ENCODE measurements at regions not wholly inside any gene's neighbourhood (a gene's known extent, or its start where the extent isn't known, plus 50 kb on each side); places are given as distances from the start of the nearest gene placed in this dataset.

GRCh38 chr22:48321986-48322545 is 1505.6 kb downstream of the BRD1 start:
- peaks cover 0 to 27% (median 11%) of the 10 kb centered on the region in 3 donors for H3K9me3 ChIP-seq (ENCODE audit: control extremely low read depth in 1 of 3, control insufficient read depth in 2 of 3, insufficient read depth in 1 of 3, low read length in 2 of 3)
- no peak overlapping the region for H3K27ac ChIP-seq (ENCODE audit: low read length in 2 of 2)
- peaks cover 0 to 2% (median 0%) of the 10 kb centered on the region in 4 experiments for H3K27me3 ChIP-seq (replicated peaks in 1 of 4; ENCODE audit: control extremely low read depth in 1 of 4, control insufficient read depth in 3 of 4, insufficient read depth in 4 of 4, low read length in 3 of 4)
- no peak overlapping the region for H2AFZ ChIP-seq (ENCODE audit: insufficient read depth, low read depth, low read length, poor library complexity, severe bottlenecking)
- H4K20me1 ChIP-seq (ENCODE audit: control insufficient read depth, insufficient read depth, low read length, poor library complexity, severe bottlenecking): no peaks in the 10 kb centered on the region
- H3K9ac ChIP-seq (ENCODE audit: low read length): no peak overlapping the region
- Mint-ChIP-seq H3K4me3 (no peak overlapping the region), H3K9me3 (ENCODE audit: insufficient read depth) (peaks cover 8% of the 10 kb centered on the region), H3K27ac (no peak overlapping the region), H3K27me3 (peaks cover 9% of the 10 kb centered on the region), H3K4me1 (no peaks in the 10 kb centered on the region)
- no peak overlapping the region for H3K4me2 ChIP-seq (replicated peaks; ENCODE audit: low read depth, low read length, poor library complexity, severe bottlenecking)
- CTCF ChIA-PET: no interaction called here
- no peak overlapping the region for H3K4me3 ChIP-seq (ENCODE audit: control extremely low read depth in 1 of 5, extremely low read depth in 1 of 5, insufficient read depth in 1 of 5, low read depth in 2 of 5, low read length in 4 of 5)
- 70% methylated on average over 9 of the region's 9 CpGs for WGBS (ENCODE audit: insufficient coverage)
- H3K79me2 ChIP-seq (ENCODE audit: control insufficient read depth, insufficient read depth, low read length): no peaks in the 10 kb centered on the region
- no peaks in the 10 kb centered on the region for H3K4me1 ChIP-seq (ENCODE audit: control insufficient read depth in 2 of 2, insufficient read depth in 2 of 2, low read length in 2 of 2)
- intact Hi-C loops (cut with micrococcal nuclease): no loop called here
- POLR2A ChIA-PET: no interaction called here
- ATAC-seq (ENCODE audit: low read depth): no peak
- TF ChIP-seq EZH2 (IDR thresholded peaks at IDR 0.05; ENCODE audit: borderline replicate concordance, insufficient read depth, low read depth, low read length, poor library complexity, severe bottlenecking) (no peak), CTCF (IDR thresholded peaks at IDR 0.05) (no peak)
- no peak for DNase-seq
- H3K36me3 ChIP-seq (replicated peaks in 1 of 2; ENCODE audit: control extremely low read depth in 1 of 2, control insufficient read depth in 1 of 2, extremely low read depth in 1 of 2, insufficient read depth in 2 of 2, low read length in 1 of 2): no peaks in the 10 kb centered on the region

DNA sequence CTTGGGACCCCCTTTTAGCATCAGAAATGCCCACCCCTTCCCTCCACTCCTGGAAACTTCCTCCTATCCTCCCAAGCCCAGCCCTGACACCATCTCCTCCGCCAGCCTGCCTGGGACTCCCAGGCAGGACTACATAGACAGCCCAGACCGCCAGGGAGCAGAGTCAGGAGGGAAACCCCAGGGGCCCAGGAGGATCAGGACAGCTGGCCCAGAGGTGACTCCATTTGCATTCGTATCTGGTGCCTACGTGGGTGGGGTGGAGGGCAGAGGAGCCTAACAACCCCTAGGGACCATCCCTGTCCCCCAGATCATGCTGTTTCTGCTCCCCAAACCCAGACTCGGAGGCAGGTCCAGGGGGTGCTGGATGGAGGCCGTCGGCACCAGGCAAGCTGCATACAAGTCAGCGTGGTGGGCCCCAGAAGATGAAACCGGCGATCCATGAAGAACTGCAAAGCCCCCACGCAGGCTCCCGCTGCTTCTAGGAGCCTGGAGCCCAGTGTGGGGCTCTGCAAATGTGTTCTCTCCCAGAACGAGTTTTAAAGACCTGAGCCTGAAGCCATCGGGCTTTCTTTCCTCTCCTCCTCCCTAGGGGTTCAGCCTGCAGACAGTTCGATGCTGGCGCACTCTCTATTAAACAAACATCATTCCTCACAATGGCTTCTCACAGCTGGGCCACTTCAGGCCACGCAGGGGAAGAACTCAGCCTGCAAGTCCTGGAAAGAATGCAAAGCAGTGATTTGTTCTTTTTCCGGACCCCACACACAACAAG is 1506.8 kb downstream of the BRD1 start:
- no peak overlapping the region for H3K4me3 ChIP-seq (ENCODE audit: control extremely low read depth in 1 of 5, extremely low read depth in 1 of 5, insufficient read depth in 1 of 5, low read depth in 2 of 5, low read length in 4 of 5)
- 67% methylated on average over 15 of the region's 18 CpGs for WGBS (ENCODE audit: insufficient coverage)
- no peak overlapping the region for H3K4me3 Mint-ChIP-seq
- no peak for ATAC-seq (ENCODE audit: low read depth)
- peaks cover 0 to 2% (median 0%) of the 10 kb centered on the region in 4 experiments for H3K27me3 ChIP-seq (replicated peaks in 1 of 4; ENCODE audit: control extremely low read depth in 1 of 4, control insufficient read depth in 3 of 4, insufficient read depth in 4 of 4, low read length in 3 of 4)
- no peak overlapping the region for H3K27ac ChIP-seq (ENCODE audit: low read length in 2 of 2)
- no peak overlapping the region for H2AFZ ChIP-seq (ENCODE audit: insufficient read depth, low read depth, low read length, poor library complexity, severe bottlenecking)
- CTCF ChIA-PET: no interaction called here
- no peaks in the 10 kb centered on the region for H3K79me2 ChIP-seq (ENCODE audit: control insufficient read depth, insufficient read depth, low read length)
- peaks cover 8% of the 10 kb centered on the region for H3K9me3 Mint-ChIP-seq (ENCODE audit: insufficient read depth)
- H4K20me1 ChIP-seq (ENCODE audit: control insufficient read depth, insufficient read depth, low read length, poor library complexity, severe bottlenecking): no peaks in the 10 kb centered on the region
- no peaks in the 10 kb centered on the region for H3K4me1 Mint-ChIP-seq
- H3K4me2 ChIP-seq (replicated peaks; ENCODE audit: low read depth, low read length, poor library complexity, severe bottlenecking): no peak overlapping the region
- H3K36me3 ChIP-seq (replicated peaks in 1 of 2; ENCODE audit: control extremely low read depth in 1 of 2, control insufficient read depth in 1 of 2, extremely low read depth in 1 of 2, insufficient read depth in 2 of 2, low read length in 1 of 2): no peaks in the 10 kb centered on the region
- DNase-seq: no peak
- H3K27me3 Mint-ChIP-seq: peaks cover 9% of the 10 kb centered on the region
- peaks cover 0 to 30% (median 11%) of the 10 kb centered on the region in 3 donors for H3K9me3 ChIP-seq (ENCODE audit: control extremely low read depth in 1 of 3, control insufficient read depth in 2 of 3, insufficient read depth in 1 of 3, low read length in 2 of 3)
- TF ChIP-seq EZH2 (IDR thresholded peaks at IDR 0.05; ENCODE audit: borderline replicate concordance, insufficient read depth, low read depth, low read length, poor library complexity, severe bottlenecking) (no peak), CTCF (IDR thresholded peaks at IDR 0.05) (no peak)
- POLR2A ChIA-PET: no interaction called here
- no peak overlapping the region for H3K27ac Mint-ChIP-seq
- intact Hi-C loops (cut with micrococcal nuclease): no loop called here
- H3K4me1 ChIP-seq (ENCODE audit: control insufficient read depth in 2 of 2, insufficient read depth in 2 of 2, low read length in 2 of 2): no peaks in the 10 kb centered on the region
- H3K9ac ChIP-seq (ENCODE audit: low read length): no peak overlapping the region
